ENCODE measurements at regions not wholly inside any gene's neighbourhood (a gene's known extent, or its start where the extent isn't known, plus 50 kb on each side); places are given as distances from the start of the nearest gene placed in this dataset.

DNA sequence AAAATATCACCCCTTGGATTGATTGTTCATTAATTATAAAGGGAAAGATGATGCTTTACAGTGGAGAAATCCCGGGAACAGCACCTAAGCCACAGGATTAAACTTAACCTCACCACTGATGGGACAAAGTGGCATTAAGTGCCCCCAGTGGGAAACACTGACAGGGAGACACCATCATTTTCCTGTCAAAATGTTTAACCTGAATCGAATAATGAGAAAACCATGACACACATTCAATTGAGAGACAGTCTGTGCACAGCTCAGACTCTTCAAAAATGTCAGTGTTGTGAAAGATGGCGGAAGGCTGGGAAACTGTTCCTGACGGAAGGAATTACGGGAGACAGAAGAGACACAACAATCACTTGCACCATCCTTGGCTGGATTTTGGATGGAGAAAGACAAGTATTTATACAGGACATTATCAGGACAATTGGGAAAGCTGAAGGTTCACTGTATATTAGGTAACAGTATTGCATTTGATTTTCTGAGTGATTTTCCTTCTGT lies 111.8 kb upstream of the ASB18 start:
- H3K79me2 ChIP-seq (ENCODE audit: insufficient read depth, low read length) = no peaks in the 10 kb centered on the region
- WGBS (ENCODE audit: low lambda C conversion rate) = 46% methylated on average over 5 of the region's 5 CpGs
- POLR2A ChIA-PET = no interaction called here
- BruUV-seq (replicated peaks) = no TSS peak
- no peak overlapping the region for H3K4me2 ChIP-seq (ENCODE audit: low read depth, low read length)
- H3K9me3 ChIP-seq (ENCODE audit: low read length) = no peaks in the 10 kb centered on the region
- ATAC-seq (no peak), DNase-seq (ENCODE audit: low spot score) (no peak), FAIRE-seq (no peak)
- CTCF ChIA-PET (ENCODE audit: low intra/inter-chr PET ratio, low total read pairs) = no interaction called here
- H3K27ac ChIP-seq (ENCODE audit: extremely low read length, insufficient read depth, low read length) = no peak overlapping the region
- H3K36me3 ChIP-seq (replicated peaks in 1 of 2; ENCODE audit: control insufficient read depth in 1 of 2, insufficient read depth in 2 of 2, low read length in 2 of 2) = no peaks in the 10 kb centered on the region
- no peak overlapping the region for H3K9ac ChIP-seq (ENCODE audit: insufficient read depth, low read depth, low read length)
- intact Hi-C loops (cut with micrococcal nuclease; ENCODE audit: unreplicated experiment) = no loop called here
- no peaks in the 10 kb centered on the region for H3K4me1 ChIP-seq (ENCODE audit: insufficient read depth, low read length)
- no peaks in the 10 kb centered on the region for H4K20me1 ChIP-seq (ENCODE audit: insufficient read depth, low read length)
- TF ChIP-seq, protein P1, sequence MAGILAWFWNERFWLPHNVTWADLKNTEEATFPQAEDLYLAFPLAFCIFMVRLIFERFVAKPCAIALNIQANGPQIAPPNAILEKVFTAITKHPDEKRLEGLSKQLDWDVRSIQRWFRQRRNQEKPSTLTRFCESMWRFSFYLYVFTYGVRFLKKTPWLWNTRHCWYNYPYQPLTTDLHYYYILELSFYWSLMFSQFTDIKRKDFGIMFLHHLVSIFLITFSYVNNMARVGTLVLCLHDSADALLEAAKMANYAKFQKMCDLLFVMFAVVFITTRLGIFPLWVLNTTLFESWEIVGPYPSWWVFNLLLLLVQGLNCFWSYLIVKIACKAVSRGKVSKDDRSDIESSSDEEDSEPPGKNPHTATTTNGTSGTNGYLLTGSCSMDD (CRISPR knock-in tag; IDR thresholded peaks at IDR 0.05) = no peak
- H2AFZ ChIP-seq (ENCODE audit: low read length) = no peak overlapping the region
- in situ Hi-C loops (cut with HindIII; ENCODE audit: extremely low pct_ligation_motif_present, low pct_unique_long_range_greater_than_20kb) = no loop called here
- peaks cover 0 to 5% of the 10 kb centered on the region in 2 experiments; a peak in 1 of 5 replicates for H3K27me3 ChIP-seq (ENCODE audit: control insufficient read depth in 1 of 2, insufficient read depth in 2 of 2, low read length in 2 of 2)
- H3K4me3 ChIP-seq (replicated peaks in 1 of 3; ENCODE audit: insufficient read depth in 1 of 3, low read depth in 2 of 3, low read length in 3 of 3) = no peak overlapping the region

DNA sequence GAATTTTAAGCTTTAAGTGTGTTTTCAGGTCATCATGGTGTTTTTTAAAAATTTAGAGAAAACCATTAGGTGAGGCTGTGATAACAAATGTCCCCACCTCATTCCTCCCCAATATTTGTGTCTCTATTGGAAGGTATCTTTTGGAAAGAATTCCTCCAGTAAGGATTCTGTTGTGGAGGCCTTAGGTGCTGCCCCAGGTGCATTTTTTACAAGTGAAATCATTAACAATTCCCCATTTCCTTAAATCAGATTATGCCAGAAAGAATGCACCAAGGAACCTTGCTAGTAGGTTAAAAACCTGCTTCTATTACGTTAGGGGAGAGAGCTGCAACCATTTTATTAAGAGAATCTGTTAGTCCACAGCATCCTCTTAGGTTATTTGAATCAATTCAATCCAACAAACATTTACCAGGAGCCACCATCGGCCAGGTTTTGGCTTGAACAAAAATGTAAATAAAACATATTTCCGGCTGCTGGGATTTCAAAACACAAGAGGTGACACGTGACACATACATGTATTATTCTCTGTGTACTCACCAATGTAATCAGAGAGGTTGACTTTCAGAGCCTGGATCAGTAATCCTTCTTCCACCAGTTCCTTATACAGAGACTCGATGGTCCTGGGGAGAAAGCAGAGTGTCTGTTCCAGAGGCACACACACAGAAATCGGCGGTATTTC lies 112.5 kb upstream of the ASB18 start:
- ATAC-seq = no peak
- no peaks in the 10 kb centered on the region for H3K79me2 ChIP-seq (ENCODE audit: insufficient read depth, low read length)
- no peak overlapping the region for H3K4me2 ChIP-seq (ENCODE audit: low read depth, low read length)
- ChIA-PET CTCF (ENCODE audit: low intra/inter-chr PET ratio, low total read pairs) (no interaction called here), POLR2A (no interaction called here)
- BruUV-seq (replicated peaks) = no TSS peak
- no peak overlapping the region for H3K27ac ChIP-seq (ENCODE audit: extremely low read length, insufficient read depth, low read length)
- H3K4me1 ChIP-seq (ENCODE audit: insufficient read depth, low read length) = no peaks in the 10 kb centered on the region
- no peaks in the 10 kb centered on the region for H3K36me3 ChIP-seq (replicated peaks in 1 of 2; ENCODE audit: control insufficient read depth in 1 of 2, insufficient read depth in 2 of 2, low read length in 2 of 2)
- no peak for FAIRE-seq
- in situ Hi-C loops (cut with HindIII; ENCODE audit: extremely low pct_ligation_motif_present, low pct_unique_long_range_greater_than_20kb) (no loop called here), intact Hi-C loops (cut with micrococcal nuclease; ENCODE audit: unreplicated experiment) (no loop called here)
- no peak overlapping the region for H3K9ac ChIP-seq (ENCODE audit: insufficient read depth, low read depth, low read length)
- no peaks in the 10 kb centered on the region for H3K9me3 ChIP-seq (ENCODE audit: low read length)
- DNase-seq (ENCODE audit: low spot score) = no peak
- H4K20me1 ChIP-seq (ENCODE audit: insufficient read depth, low read length) = no peaks in the 10 kb centered on the region
- no peak overlapping the region for H2AFZ ChIP-seq (ENCODE audit: low read length)
- H3K27me3 ChIP-seq (ENCODE audit: control insufficient read depth in 1 of 2, insufficient read depth in 2 of 2, low read length in 2 of 2) = 0 out of 5 replicates have a peak, but pooled peaks cover 0 to 2% of the 10 kb centered on the region in 2 experiments
- H3K4me3 ChIP-seq (replicated peaks in 1 of 3; ENCODE audit: insufficient read depth in 1 of 3, low read depth in 2 of 3, low read length in 3 of 3) = no peak overlapping the region
- TF ChIP-seq RAD51 (IDR thresholded peaks at IDR 0.05; ENCODE audit: borderline replicate concordance) (peak; percentile 34; the same call in 1 of the 2 replicates), ZKSCAN5 (CRISPR knock-in tag; IDR thresholded peaks at IDR 0.05) (no peak)
- WGBS (ENCODE audit: low lambda C conversion rate) = 16% methylated on average over 7 of the region's 7 CpGs
